HG03432 (cell line): ENCODE measurements at regions not wholly inside any gene's neighbourhood (a gene's known extent, or its start where the extent isn't known, plus 50 kb on each side); places are given as distances from the start of the nearest gene placed in this dataset.

Experiments
- ATAC-seq: cut with Tn5 transposase; IDR thresholded peaks from one replicate; pipeline ENCODE4 v1.9.1; 2021; ENCODE audit warnings: mild to moderate bottlenecking, moderate library complexity; ENCODE audit not compliant: unreplicated experiment

DNA sequence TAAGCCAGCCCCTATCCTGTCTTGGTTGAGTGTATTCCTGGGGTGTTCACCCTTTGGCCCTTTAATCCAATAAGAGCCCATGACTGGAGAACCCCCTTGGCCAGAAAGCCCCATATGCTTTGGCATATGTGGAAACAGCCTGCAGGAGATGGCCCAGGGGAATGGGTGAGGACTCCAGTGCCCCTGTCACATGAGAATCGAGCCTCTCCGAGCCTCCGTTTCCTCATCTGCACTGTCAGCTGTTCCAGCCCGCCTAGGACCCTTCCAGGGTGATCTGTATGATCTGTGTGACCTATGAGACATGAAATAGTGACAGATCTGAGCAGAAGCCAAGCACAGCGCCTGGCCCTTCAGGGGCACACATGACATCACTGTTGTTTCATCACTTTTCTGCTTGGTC is 300.7 kb downstream of the ZNF536 start:
- no peak for ATAC-seq

DNA sequence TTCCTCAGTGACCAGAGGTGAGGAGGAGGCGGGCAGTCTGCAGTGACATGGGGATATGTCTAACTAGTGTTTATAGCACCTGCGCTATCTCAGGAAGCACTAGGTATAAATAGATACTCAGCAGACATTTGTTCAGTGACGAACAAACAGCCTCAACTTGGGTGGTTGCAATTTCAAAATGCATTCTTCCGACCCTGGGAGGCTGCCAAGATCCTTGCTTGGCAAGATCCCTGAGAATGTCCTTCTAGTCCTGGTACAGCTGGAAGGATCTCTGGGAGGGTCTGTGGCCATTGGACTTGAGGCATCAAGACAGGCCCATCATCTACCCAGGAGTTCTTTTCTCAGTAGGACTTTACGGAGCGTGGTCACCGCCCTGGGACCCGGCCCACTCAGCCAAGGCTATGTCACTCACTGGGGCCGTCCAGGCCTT is 299.5 kb downstream of the ZNF536 start:
- no peak for ATAC-seq

DNA sequence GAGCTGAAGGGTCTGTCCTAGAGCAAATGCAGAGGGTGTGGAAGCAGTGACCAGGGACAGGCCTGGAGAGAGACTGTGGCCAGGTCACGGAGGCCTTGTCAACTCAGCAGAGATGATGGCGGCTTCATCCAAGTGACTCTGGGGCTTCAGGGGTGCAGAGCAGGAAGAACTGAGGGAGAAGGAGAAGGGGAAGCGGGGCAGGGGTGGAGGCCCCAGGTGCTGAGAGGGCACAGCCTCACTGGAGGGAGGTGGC is 299.1 kb downstream of the ZNF536 start:
- ATAC-seq = no peak

DNA sequence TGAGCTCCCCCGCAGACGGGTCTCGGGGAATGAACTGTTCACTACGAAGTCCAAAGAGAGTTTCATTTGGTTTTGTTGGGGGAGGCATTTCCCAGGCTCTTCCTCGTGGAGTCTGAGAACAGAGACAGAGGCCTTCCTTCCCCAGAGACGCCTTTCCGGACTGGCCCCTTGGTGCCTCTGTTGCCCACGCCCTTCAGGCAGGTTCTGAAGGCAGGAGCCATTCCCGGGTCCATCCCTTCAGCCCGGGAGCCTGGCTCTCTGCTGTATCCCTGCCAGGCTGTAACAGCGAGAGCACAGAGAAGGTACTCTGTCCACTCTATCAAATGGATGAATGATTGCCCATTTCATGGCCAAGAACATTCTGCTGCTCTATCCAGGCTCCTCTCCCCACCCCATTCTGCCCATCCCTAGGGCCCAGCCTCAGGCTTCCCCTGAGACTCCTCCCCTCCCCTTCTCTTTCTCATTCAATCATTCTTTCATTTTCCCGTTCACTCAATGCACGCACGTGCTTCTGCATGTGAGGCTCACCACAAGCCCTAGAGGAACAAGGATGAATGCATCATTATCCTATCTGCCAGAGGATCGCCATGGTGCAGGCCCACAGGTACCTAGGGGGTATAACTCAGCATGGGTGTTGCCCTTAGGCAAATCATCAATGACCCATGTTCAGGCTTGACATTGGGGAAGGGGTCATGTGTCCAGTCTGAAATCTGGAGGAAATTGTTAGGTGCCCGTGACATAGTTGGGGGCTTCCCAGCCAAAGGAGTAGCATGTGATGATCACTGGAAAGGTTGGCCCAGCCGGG is 298.6 kb downstream of the ZNF536 start:
- no peak for ATAC-seq

DNA sequence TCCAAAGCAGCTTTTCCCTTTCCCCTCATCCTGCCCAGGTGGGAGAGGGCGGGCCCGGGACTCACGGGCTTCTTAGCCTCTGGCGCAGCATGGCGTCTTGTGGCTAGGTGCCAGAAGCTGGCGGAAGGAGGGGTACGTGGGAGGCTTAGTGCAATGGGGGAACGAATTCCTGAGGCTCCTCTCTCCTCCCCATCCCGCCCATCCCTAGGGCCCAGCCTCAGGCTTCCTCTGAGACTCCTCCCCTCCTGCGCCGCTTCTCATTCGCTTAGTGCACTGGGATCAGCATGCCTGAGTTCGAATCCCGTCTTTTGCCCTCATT is 297.8 kb downstream of the ZNF536 start:
- ATAC-seq = no peak

DNA sequence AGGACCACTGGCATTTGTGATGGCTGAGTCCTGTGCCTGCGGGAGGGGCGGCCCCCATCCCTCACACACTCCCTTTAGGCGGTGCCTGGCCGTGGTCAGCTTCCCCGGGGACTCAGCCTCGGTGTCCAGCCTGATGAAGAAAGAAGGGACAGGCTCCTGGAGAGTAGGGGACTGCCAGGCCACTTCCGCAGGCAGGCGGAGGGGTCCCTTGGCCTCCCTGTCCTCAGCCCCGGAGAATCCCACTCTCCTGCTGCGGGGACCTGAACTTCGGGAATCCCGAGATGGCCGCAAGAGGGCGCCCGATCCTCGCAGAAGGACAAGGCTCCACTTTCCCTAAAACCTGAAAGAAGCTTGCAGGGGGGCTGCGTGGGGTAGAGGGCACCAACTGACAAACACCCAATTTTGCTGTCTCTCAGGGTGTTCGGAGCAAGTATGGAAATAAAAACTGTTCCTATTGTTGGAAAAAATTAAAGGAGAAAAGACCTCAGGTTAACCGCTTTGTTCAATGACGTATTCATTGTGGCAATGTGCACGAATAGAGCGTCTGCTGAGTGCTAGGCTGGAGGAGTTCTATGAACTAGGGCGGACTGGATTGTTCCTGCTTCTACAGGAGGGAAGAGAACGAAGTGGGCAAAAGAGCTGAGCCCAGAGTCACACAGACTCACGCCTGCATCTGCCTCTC is 297.3 kb downstream of the ZNF536 start:
- ATAC-seq = no peak

DNA sequence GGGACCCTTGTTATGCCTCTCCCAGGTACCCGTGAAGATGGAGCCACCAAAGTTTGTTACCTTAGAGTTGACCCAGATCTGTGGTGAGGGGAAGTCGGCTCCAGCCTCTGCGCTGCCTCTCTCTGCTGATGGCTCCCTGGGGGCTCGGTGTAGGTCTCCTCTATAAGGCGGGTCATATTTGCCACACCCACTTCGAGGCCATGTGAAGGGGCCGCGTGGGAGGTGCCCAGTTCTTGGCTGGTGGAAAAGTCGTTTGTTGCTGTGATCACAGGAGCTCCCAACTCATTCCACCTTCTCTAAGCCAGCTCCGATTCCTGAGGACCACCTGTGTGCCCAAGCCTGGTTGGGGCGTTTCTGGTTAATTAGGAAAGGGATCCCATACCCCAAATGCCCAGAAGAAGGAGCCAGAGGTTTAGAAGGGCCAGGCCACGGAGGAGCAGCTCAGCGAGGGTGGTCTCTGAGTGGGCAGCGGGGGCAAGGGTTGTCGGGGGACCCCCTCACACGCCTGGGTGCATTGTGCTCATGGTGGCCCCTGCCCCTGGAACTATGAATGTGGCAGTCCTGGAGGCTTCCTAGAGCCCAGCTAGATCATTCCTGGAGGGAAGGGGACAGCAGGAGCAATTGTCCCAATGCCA is 296.5 kb downstream of the ZNF536 start:
- no peak for ATAC-seq

DNA sequence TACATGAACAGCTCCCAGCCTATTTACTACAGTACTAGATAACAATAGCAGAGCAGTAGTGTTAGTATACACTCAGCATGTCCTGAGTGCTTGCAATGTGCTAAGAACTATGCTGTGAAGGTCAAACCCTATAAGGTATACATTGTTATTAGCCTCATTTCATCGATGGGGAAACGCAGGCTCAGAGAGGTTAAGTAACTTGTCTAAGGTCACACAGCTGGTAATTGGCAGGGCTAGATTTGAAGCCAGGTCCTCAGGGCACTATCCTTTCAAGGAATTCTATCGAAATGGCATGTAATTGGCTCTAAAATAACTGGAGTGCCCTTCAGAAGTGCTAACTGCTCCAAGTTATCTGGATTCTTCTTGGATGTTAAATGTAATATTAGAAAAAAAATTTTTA is 295.6 kb downstream of the ZNF536 start:
- no peak for ATAC-seq

DNA sequence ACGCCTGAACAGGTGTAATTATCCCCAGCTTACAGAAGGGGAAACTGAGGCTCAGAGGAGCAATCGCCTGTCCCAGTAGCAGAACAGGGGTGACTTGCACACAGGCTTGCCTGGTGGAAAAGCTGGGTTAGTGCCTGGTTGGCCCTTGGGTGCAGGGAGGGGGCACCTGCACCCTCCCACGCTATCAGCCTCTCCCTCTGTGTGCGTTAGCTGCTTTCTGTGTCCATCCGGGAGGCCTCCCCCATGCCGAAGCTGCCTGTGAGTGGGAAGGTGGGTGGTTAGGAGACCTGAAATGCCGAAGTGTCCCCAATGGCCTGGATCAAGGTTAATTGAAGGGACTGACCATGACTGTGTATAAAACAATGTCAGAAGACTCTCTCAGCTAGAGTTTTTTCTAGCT is 295.0 kb downstream of the ZNF536 start:
- no peak for ATAC-seq

DNA sequence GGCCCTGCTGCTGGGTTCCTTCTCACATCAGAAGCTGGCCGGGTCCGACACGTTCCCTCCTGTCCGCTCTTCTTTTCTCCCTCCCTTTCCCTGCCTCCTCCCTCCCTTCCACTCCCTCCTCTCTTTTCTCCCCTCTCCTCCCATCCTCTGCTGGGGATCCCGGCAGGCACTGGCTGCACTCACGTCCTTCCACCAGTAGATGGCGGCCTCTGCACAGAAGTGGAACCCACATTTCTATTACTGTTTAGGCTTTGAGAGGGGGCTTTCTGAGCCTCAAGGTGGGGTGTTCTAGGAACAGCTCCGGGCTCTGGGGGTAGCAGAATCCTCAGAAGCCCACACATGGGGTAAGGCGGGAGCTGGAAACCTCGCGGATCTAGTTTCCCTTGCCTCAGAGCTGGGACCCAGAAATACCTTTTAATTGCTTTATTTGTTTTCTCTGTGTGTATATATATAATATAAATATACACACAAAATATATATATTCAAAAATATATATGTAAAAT is 294.2 kb downstream of the ZNF536 start:
- ATAC-seq = no peak

DNA sequence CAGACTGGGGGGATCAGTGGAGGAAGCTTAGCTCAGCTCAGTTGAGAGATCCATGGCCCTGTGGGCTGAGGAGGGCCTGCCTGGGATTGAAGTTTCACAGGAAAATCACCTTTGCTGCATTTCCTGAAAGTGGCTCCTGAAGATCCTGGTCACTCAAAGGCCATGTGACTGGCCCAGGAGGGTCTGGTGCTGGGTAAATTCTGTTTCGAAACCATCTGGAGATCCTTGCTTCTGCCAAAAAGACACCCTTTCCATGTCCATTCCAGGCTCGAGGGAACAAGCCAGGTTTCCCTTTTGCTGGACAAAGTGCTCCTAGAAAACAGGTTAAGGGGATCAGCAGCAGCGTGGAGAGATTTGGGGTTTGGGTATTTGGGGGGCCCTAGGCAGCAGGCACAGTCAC is 293.3 kb downstream of the ZNF536 start:
- no peak for ATAC-seq

DNA sequence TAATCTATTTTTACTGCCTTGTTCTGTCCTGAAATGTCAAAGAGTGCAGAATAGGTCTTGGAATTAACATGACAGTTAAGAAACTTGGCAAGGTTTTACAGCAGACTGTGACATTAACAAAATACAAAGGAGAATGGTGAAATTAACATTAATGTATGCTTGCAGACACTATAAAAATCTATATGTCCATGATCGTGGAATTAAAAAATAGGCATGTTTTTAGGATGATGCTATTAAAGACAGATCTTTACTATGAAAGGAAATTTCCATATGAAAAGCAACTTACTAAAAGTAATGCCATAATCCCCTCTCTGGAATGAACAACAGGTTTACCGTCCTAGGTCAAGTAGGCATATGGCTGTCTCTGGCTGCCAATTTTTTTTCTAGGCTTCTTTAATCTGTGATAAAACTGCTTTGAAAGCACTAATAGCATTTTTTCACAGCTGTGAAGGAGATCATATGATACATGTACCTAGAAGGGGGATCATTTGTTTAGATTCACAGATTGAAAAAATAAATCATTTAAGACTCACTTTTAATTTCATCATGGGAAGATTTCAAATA is 291.5 kb downstream of the ZNF536 start:
- ATAC-seq = no peak

DNA sequence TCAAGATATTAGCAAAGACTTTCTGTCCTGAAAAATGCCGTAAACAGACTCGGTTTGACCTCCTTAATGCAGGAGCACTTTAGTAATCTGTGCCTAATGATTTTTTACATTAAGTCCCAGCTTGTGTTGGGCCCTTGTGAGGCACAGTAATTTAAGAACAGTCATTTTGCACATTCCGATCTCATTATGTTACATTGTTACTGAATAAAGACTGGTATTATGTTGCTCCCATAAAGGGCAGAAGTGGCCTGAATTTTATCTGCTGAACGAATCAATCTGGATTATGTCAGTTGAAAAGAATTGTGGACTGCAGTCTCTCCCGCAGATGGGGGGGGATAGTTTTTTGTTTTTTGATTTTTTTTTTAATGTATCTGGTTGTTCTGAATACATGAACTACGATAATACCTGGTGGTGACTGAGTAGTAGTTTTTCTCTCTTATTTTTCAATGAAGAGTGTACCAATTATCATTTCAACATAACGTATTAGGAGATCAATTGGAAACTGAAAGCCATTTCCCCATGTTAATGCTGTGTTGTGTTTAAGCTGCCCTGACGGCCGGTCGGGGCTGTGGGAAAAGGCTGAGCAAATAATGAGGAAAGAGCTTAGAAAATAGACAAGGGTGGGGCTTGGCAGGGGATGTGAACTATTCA is 290.2 kb downstream of the ZNF536 start:
- no peak for ATAC-seq

DNA sequence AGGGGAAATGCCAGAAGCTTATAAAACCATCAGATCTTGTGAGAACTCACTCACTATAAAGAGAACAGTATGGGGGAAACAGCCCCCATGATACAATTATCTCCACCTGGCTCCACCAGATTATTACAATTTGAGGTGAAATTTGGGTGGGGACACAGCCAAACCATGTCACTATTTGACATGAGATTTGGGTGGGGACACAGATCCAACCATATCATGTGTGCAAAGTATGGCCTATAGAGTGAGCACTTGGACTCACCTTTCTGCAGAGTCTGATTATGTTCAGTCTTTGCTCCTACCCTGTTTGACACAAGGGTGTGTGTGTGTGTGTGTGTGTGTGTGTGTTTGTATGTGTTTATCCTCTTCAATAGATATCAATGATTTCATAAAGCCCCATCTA is 287.5 kb downstream of the ZNF536 start:
- ATAC-seq = no peak

DNA sequence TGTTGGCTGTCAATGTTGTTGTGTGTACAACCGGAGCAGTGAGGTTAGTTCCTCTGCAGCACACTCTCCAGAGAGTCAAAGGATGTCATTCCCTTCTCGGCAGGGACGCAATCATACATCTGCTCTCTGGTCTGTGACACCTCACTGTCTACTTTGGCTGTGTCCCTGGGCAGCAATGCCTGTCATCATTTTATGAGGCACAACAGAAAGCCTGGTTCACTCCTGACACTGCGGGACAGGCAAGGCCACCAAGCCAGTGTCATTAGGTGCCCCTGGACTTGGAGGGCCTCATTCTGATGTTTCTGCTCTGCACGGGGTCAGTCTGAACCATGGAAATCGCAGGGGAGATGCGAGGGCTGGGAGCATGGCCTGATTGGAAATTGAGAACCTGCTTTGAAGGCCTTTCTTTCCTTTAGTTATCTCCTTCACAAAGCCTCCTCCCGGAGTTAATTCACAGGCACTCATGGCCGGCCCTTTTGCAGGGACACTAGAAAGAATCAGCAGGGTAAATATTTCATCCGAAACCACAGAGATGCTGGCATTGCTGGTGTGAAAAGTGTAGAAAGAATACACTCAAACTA is 284.4 kb downstream of the ZNF536 start:
- no peak for ATAC-seq

DNA sequence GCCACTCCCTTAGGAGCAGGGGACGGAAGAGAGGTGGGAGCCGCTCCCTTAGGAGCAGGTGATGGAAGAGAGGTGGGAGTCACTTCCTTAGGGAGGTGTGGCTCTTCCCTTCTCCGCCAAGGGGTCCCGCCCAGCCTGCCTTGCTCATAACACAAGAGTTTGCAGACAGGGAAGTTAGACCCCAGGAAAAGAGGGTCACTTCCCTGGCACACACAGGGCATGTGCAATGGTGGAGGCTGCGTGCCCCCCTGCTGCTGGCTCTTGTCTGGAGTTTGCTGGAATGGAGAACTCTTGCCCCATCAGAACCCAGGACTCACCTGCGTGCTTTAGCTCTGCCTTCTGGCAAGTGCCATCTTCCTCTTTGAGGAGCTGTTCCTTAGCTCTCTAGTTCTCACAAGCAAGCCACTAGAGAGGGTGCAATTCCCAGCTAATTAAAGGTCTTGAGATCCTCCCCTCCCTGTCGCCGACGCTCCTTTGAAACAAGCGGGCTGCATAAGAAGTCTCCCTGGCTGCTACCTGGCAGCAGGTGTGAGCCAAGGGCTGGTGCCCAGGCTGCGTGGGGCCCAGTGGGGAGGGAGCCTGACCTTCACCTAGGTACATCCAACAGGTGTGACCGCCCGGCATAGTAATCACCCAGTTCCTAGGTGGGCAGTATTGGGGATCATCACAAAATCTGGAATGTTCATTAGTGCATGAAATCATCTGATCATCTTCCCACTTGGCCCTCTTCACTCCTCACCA is 281.6 kb downstream of the ZNF536 start:
- ATAC-seq = no peak

DNA sequence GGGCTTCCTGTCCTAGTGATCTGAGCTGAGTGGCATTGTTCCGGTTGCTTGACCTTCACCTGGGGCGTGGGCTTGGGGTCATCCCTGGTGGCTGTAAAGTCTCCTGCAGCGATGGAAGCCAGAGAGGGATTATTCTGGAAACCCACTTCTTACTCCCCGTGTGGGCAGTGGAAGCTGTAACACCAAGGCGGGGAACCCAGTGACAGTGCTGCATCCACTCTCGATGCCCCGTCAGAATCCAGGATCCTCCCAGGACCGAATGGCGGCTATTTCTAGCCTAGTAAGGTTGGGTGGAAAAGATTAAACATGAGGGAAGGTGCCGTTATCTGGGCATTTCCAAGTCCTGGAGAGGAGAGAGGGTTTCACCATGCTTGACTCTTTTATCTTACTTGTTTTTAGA is 280.6 kb downstream of the ZNF536 start:
- no peak for ATAC-seq

DNA sequence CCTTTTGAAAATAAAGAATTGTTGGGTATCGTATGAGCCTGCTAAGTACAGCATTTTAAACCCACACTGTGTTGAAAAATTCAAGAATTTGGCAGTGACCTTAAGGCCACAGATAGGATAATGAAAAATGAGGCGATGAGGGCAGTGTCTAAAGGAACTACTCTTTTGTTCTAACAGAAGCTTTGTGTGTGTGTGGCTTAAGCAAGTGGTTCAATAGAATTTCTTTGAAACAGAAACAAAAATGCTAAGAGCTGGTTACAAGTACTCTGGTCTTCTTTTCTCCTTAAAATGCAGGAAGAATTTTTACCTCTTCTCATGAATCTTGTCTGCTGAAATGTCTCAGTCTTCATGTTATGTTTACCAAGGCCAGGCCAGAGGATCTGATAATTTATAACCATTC is 279.5 kb downstream of the ZNF536 start:
- ATAC-seq = no peak

DNA sequence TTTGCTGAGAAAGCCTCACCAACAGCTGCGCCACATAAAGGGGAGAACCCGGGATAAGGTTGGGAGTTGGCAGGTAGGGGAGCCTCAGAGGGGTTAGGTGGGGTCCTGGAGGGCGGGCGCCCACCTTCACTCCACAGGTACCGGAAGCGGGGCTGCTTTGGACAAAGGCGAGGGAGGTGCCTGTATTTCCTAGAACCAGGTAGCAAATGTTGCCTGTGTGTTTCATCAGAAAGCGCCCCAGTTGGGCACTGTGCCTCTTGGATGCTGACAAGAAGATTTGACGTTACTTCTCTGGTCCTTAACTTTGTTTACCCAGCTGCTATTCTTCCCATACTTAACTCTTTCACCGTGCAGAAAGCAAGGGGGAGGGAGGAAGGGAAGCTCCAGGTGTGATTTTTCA is 278.9 kb downstream of the ZNF536 start:
- no peak for ATAC-seq

DNA sequence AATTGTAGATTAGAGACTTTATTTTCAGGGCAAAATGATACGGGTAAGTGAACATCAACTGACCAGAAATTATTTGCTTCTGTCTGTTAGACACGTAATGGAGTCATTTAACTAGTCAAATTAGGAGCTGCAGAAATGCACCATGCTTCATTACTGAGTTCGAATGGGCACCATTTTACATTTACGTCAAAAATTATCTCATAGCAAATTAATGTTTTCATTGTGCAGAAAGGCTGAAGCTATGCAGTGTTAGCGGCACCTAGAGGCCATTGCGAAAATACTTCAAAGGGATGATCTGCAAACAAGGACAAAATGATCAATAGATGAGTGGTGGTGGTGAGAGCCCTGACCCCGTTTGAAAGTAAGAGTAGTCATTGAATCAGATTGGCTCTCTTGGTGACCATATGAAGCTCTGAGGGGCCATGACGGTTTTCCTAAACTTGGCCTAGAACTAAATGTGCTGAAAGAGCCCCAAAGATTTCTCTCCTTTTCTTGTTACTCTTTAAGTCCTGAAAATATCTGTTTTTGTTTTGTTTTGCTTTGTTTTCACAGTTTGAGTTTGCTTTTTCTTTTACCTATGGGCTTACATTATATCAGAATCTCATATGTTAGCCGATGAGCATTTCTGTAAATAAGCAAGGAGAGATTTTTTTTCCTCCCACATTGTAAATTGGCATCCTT is 277.9 kb downstream of the ZNF536 start:
- ATAC-seq = no peak
